K562 (cell line): ENCODE measurements at regions not wholly inside any gene's neighbourhood (a gene's known extent, or its start where the extent isn't known, plus 50 kb on each side); places are given as distances from the start of the nearest gene placed in this dataset.

Source experiments
- ATAC-seq: fragments of 200-7000 bp; cut with Tn5 transposase; 3 replicates; pipeline ENCODE4 v1.9.1; 2020; ENCODE audit warnings: moderate library complexity
- BruUV-seq: library from RNA; stranded (reverse); fragments of 400-500 nt; replicated peaks from 2 replicates; lab custom pipeline; 2021; lab: Mats Ljungman, UMichigan
- CTCF ChIA-PET: fragments of 300-600 bp; formaldehyde crosslinking; extraction: SDS; loops from one replicate; lab custom pipeline; 2021; ENCODE audit warnings: low intra/inter-chr PET ratio; lab: Yijun Ruan, JAX
- POLR2A ChIA-PET: fragments of 300-600, 350-650 bp; sonication (Branson Sonifier 250); formaldehyde crosslinking; extraction: SDS; loops from one replicate; lab custom pipeline; 2021; ENCODE audit warnings: antibody characterized with exemption, inconsistent platforms; lab: Yijun Ruan, JAX
- DNase-seq, 4 experiments: peaks; one replicate each; pipeline versions ENCODE4 v3.0.0 to v3.0.0-alpha.2; 2011 to 2018; ENCODE audit warnings: low spot score in 3 of 4, mixed read lengths in 3 of 4; ENCODE audit errors: extremely low read depth in 1 of 4
- FAIRE-seq: peaks from 2 replicates; lab custom pipeline; 2011; peaks lifted over from hg19 to GRCh38; lab: Jason Lieb, UNC
- H2AFZ ChIP-seq: 2 replicates; pipeline ENCODE4 v1.6.0; 2011; ENCODE audit warnings: low read depth, low read length, control low read depth, inconsistent platforms
- H3K27ac ChIP-seq: fragments of 200-600 bp; 3 replicates; pipeline ENCODE4 v1.8.0; 2011; ENCODE audit warnings: low read depth, mild to moderate bottlenecking, control low read depth, inconsistent platforms, low read length, moderate library complexity, mixed read lengths; ENCODE audit errors: extremely low read depth
- H3K27me3 ChIP-seq, 2 experiments: fragments of 300-600 bp in 1 of 2; 2 replicates in 1 of 2; 3 replicates in 1 of 2; pipeline versions ENCODE4 v1.6.0 to v1.8.0; 2011; ENCODE audit warnings: inconsistent platforms in 2 of 2, low read length in 2 of 2, mild to moderate bottlenecking in 1 of 2, mixed read lengths in 1 of 2, moderate library complexity in 1 of 2; ENCODE audit not compliant: control insufficient read depth in 2 of 2, insufficient read depth in 2 of 2
- H3K36me3 ChIP-seq: fragments of 300-600 bp; 3 replicates; pipeline ENCODE4 v1.8.0; 2011; ENCODE audit warnings: mild to moderate bottlenecking, low read length, inconsistent platforms; ENCODE audit not compliant: control insufficient read depth, insufficient read depth
- H3K4me1 ChIP-seq, 2 experiments: fragments of 200-600 bp in 1 of 2; replicated peaks in 1 of 2; 2 replicates in 1 of 2; 3 replicates in 1 of 2; pipeline versions ENCODE4 v1.5.1 to v1.8.0; 2011; ENCODE audit warnings: inconsistent platforms in 2 of 2, low read length in 2 of 2, mild to moderate bottlenecking in 1 of 2, mixed read lengths in 1 of 2, moderate library complexity in 1 of 2; ENCODE audit not compliant: control insufficient read depth in 2 of 2, insufficient read depth in 2 of 2
- H3K4me2 ChIP-seq: 2 replicates; pipeline ENCODE4 v1.6.1; 2011; ENCODE audit warnings: low read length, control low read depth, inconsistent platforms, mixed read lengths; ENCODE audit not compliant: insufficient read depth
- H3K4me3 ChIP-seq: fragments of 200-600 bp; sonication (generic), shearing (Covaris generic); 2 replicates; pipeline ENCODE4 v1.5.1; 2016; ENCODE audit warnings: control low read depth, inconsistent platforms
- H3K79me2 ChIP-seq: fragments of 200-600 bp; 3 replicates; pipeline ENCODE4 v1.8.0; 2011; ENCODE audit warnings: low read length, inconsistent platforms; ENCODE audit not compliant: control insufficient read depth, insufficient read depth
- H3K9ac ChIP-seq, 2 experiments: 2 replicates each; pipeline versions ENCODE4 v1.6.0 to v1.6.1; 2011; ENCODE audit warnings: low read depth in 2 of 2, low read length in 2 of 2, control low read depth in 1 of 2, inconsistent platforms in 1 of 2, mild to moderate bottlenecking in 1 of 2, mixed read lengths in 1 of 2; ENCODE audit not compliant: insufficient read depth in 1 of 2
- H3K9me1 ChIP-seq: one replicate; pipeline ENCODE4 v1.6.0; 2011; ENCODE audit warnings: inconsistent platforms, mild to moderate bottlenecking, low read length, moderate library complexity; ENCODE audit not compliant: control insufficient read depth, insufficient read depth
- H3K9me3 ChIP-seq: replicated peaks from 2 replicates; pipeline ENCODE4 v1.5.1; 2011; ENCODE audit warnings: low read depth, low read length, inconsistent platforms; ENCODE audit not compliant: control insufficient read depth, insufficient read depth
- H4K20me1 ChIP-seq: replicated peaks from 2 replicates; pipeline ENCODE4 v1.6.1; 2011; ENCODE audit warnings: low read length, inconsistent platforms, mixed read lengths; ENCODE audit not compliant: control insufficient read depth, insufficient read depth
- CSDE1 ChIP-seq, 2 experiments: fragments of 450-650 bp; IDR thresholded peaks; 2 replicates each; pipeline ENCODE4 v1.6.1; 2016; ENCODE audit warnings: mild to moderate bottlenecking in 1 of 2
- HMG20A ChIP-seq: fragments of 450-650 bp; formaldehyde crosslinking; conservative IDR thresholded peaks from 2 replicates; pipeline ENCODE4 v1.4.0; 2020; ENCODE audit warnings: mild to moderate bottlenecking, mixed read lengths
- MEF2A ChIP-seq: IDR thresholded peaks from 2 replicates; pipeline ENCODE4 v1.6.1; 2011; ENCODE audit warnings: low read depth, mild to moderate bottlenecking, low read length, moderate library complexity; ENCODE audit not compliant: control insufficient read depth
- NBN ChIP-seq: fragments of 450-650 bp; IDR thresholded peaks from 2 replicates; pipeline ENCODE4 v1.6.1; 2016; ENCODE audit warnings: low read depth, mild to moderate bottlenecking
- NCOA1 ChIP-seq: fragments of 450-650 bp; IDR thresholded peaks from 2 replicates; pipeline ENCODE4 v1.6.1; 2016; ENCODE audit warnings: low read depth
- NEUROD1 ChIP-seq: fragments of 150-350 bp; IDR thresholded peaks from 2 replicates; pipeline ENCODE4 v1.6.1; 2014; ENCODE audit warnings: borderline replicate concordance, low read length, low read depth; ENCODE audit not compliant: partially characterized antibody
- OTX1 ChIP-seq: fragments of 450-650 bp; formaldehyde crosslinking; IDR thresholded peaks from 2 replicates; pipeline ENCODE4 v1.4.0; 2022; ENCODE audit warnings: mild to moderate bottlenecking
- POLR2B ChIP-seq: fragments of 450-650 bp; IDR thresholded peaks from 2 replicates; pipeline ENCODE4 v1.6.1; 2018; ENCODE audit warnings: low read depth; ENCODE audit not compliant: partially characterized antibody
- RAD51 ChIP-seq: fragments of 450-650 bp; IDR thresholded peaks from 2 replicates; pipeline ENCODE4 v1.7.1; 2016; ENCODE audit warnings: low read depth, mild to moderate bottlenecking, borderline replicate concordance
- SRSF1 ChIP-seq: fragments of 200-400 bp; formaldehyde crosslinking; IDR thresholded peaks from 2 replicates; pipeline ENCODE4 v1.6.1; 2017; ENCODE audit warnings: mild to moderate bottlenecking, low read depth, low read length, moderate library complexity
- TAL1 ChIP-seq: fragments of 450-650 bp; IDR thresholded peaks from 2 replicates; pipeline ENCODE4 v1.6.1; 2016; ENCODE audit warnings: mild to moderate bottlenecking
- ZNF197 ChIP-seq: fragments of 200-800 bp; sonication (Bioruptor generic); IDR thresholded peaks from 2 replicates; pipeline ENCODE4 v1.6.1; 2016; ENCODE audit warnings: low read depth, missing genetic modification characterization, missing compliant biosample characterization
- ZNF584 ChIP-seq: fragments of 200-800 bp; sonication (Bioruptor generic); IDR thresholded peaks from 2 replicates; pipeline ENCODE4 v1.6.1; 2016; ENCODE audit warnings: low read depth, mild to moderate bottlenecking, missing genetic modification characterization, missing compliant biosample characterization
- ZNF639 ChIP-seq, 2 experiments: fragments of 200-800 bp in 1 of 2; sonication (Bioruptor generic) in 1 of 2; sonication (generic) in 1 of 2; formaldehyde crosslinking in 1 of 2; IDR thresholded peaks in 1 of 2; conservative IDR thresholded peaks in 1 of 2; 2 replicates each; pipeline versions ENCODE4 v1.5.0 to v1.6.1; 2016 to 2020; ENCODE audit warnings: missing compliant biosample characterization in 1 of 2, missing genetic modification characterization in 1 of 2, missing genetic modification reagents in 1 of 2
- WGBS: fragments of 100-300 bp; shearing (Covaris generic); methylation state at CpG from one replicate; pipeline ENCODE4 v1.1.6; 2016; ENCODE audit warnings: low coverage, mixed read lengths; ENCODE audit not compliant: insufficient coverage; ENCODE audit errors: missing lambda C conversion rate; 5-methylcytosine and 5-hydroxymethylcytosine counted together
- in situ Hi-C: fragments of 300-500 bp; cut with MboI; formaldehyde crosslinking; loops from 4 replicates; pipeline ENCODE4 v1.15.0; 2018; ENCODE audit warnings: inconsistent platforms, mixed read lengths
- intact Hi-C: fragments of 100-400 bp; cut with micrococcal nuclease; formaldehyde crosslinking; loops from 2 replicates; pipeline ENCODE4 v1.14.2; 2022

- under 1% methylated on average over 5 of the region's 5 CpGs for WGBS
- BruUV-seq: no TSS peak
- TF ChIP-seq SRSF1: no peak
- TF ChIP-seq ZNF197 (CRISPR knock-in tag): no peak
- no peak for TF ChIP-seq OTX1 (CRISPR knock-in tag)
- no peak for TF ChIP-seq NCOA1
- TF ChIP-seq MEF2A: no peak
- no peak for TF ChIP-seq NEUROD1
- no peak for TF ChIP-seq CSDE1 (IDR thresholded peaks at IDR 0.05)
- TF ChIP-seq TAL1: no peak
- no peak for TF ChIP-seq ZNF584 (CRISPR knock-in tag)
- TF ChIP-seq POLR2B: no peak
- no peak for TF ChIP-seq HMG20A
- no peak for TF ChIP-seq NBN
- no peak for TF ChIP-seq ZNF639 (CRISPR knock-in tag; conservative IDR thresholded peaks at IDR 0.05 in 1 of 2, IDR thresholded peaks at IDR 0.05 in 1 of 2)
- no peak for TF ChIP-seq RAD51
- POLR2A ChIA-PET: no interaction called here
- Histone ChIP-seq H2AFZ (no peak overlapping the region), H3K27me3 (no peaks in the 10 kb centered on the region), H3K9me1 (no peaks in the 10 kb centered on the region), H3K36me3 (no peaks in the 10 kb centered on the region), H4K20me1 (no peaks in the 10 kb centered on the region), H3K79me2 (no peaks in the 10 kb centered on the region), H3K4me3 (no peak overlapping the region), H3K9ac (no peak overlapping the region), H3K9me3 (no peaks in the 10 kb centered on the region), H3K4me1 (no peaks in the 10 kb centered on the region), H3K27ac (no peak overlapping the region), H3K4me2 (no peak overlapping the region)
- FAIRE-seq: no peak
- CTCF ChIA-PET: no interaction called here
- intact Hi-C loops (no loop called here), in situ Hi-C loops (no loop called here)
- no peak for ATAC-seq
- DNase-seq: no peak
Measured at GRCh38 chr6:23584134-23584763, 541.8 kb upstream of the NRSN1 start.
